ENCODE measurements at regions not wholly inside any gene's neighbourhood (a gene's known extent, or its start where the extent isn't known, plus 50 kb on each side); places are given as distances from the start of the nearest gene placed in this dataset.
A peak's percentile ranks its signal among the peaks of the same experiment; 100 is the strongest.

DNA sequence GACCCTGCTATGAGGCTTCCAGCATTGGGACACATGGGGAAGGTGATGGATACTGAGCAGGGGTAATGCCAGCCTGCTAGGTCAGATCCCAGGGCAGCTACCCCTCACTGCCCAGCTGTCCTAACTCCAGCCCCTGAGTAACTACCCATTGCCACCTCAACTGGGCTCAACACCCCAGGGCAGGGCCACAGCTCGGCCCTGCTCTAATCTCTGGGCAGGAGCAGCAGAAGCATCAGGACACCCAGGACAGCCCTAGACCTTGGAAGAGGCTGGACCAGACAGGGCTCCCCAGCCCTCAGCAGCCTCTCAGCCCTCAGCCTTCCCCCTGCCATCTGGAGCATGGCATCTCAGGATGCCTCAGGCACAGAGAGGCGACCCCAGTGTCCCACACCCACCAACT, 67.4 kb upstream of the TOP1 start:
- DNase-seq, result no peak

GRCh38 chr20:40961686-40962640, 66.7 kb upstream of the TOP1 start:
- DNase-seq, result no peak

DNA sequence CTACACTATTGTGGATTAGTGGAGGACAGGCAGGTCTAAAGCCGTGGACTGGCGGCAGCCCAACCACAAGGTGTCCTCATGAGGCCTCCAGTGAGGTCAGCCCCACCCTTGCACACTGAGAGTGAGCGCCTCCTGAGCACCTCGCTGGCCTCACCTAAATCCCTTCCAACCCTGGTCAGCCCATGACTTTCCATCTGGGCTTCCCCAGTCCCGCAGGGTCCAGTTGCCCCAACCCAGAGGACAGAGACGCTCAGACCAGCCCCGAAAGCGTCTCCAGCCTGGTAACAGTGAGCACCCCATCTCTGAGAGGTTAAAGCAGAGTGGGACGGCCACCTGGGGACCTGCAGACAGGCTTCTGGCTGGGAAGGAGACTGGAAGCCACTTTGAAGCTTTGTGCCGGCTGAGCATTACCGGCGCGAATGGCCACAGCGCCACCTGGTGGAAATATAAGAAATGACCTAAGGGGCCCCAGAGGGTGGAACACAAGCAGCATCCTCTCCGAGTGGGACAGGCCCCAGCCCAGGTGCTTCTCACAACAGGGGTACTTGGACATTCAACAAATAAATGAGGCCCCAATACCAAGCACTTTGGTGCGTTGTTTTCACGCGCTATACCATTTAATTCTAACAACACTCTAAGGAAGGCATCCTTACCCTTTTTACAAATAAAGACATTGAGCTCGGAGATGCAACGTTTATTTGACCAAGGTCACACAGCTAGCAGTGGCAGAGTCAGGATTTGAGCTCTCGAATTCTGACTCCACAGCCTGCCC, 65.7 kb upstream of the TOP1 start:
- peak; percentile 48 for DNase-seq

DNA sequence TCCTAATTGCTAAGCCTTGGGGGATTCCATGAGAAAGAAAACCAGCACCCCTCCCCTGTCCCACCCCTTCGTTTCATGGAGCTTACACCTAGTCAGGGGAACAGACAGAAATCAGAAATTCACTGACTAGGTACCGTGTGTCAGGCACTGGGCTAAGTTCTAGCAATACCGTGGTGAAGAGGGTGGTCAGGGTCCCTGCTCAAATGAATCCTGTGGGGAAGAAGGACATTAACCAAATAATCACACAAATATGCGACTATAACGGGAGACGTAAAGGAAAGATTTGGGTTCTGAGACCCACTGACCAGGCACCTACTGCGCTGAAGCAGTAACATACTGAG, 65.1 kb upstream of the TOP1 start:
- DNase-seq, result no peak

- no peak for DNase-seq
Observed at GRCh38 chr20:40965671-40966070, 63.0 kb upstream of the TOP1 start.

DNA sequence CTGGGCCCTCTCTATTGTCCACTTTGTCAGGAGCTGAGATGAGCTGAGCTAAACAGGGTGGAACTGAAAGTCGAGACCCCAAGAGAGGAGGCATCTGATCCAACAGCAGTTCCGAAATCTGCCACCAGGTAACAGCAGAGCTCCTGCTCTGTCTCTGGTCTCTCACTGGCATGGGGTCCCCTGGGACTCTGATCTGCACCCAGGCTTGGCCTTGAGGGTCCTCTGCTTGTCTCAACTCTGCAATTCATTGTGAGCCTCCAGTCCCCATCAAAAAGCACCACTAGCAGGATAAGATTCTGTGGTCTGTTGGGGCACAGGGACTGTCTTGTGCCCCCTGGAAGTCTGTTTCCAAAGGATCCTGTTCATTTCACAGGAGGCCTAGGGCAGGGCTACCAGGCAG, 62.5 kb upstream of the TOP1 start:
- no peak for DNase-seq

DNA sequence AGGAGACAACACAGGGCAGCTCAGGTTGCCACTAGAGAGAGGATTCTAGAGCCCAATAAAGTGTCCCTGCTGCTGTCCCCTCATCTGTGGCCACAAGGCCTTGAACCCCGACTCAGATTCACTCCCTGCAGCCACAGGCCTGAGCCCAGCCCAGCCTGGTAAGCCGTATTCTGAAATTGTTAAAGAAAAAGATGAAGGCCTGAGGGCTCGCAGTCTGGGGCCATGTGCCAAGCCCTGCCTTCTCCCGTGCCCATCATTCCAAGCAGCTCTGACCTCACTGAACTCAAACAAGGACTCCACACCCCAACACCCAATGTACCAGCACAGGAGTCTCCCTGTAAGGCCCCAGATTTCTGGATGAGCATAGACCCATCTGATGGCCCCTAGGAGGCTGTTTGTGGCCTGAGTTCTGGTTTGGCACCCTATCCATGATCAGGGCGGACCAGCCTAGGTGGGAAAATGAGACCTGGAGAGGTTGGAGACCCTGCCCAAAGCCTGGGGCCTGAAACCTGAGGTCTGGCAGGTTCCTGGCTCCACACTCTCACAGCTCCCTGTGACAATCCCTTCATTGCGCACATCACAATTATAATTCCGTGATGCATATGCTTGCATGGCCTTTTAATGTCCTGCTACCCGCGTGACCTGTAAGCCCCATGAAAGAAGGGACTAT, 62.0 kb upstream of the TOP1 start:
- DNase-seq, result no peak

- no peak for DNase-seq
Observed at GRCh38 chr20:40967700-40968099, 60.9 kb upstream of the TOP1 start.

DNA sequence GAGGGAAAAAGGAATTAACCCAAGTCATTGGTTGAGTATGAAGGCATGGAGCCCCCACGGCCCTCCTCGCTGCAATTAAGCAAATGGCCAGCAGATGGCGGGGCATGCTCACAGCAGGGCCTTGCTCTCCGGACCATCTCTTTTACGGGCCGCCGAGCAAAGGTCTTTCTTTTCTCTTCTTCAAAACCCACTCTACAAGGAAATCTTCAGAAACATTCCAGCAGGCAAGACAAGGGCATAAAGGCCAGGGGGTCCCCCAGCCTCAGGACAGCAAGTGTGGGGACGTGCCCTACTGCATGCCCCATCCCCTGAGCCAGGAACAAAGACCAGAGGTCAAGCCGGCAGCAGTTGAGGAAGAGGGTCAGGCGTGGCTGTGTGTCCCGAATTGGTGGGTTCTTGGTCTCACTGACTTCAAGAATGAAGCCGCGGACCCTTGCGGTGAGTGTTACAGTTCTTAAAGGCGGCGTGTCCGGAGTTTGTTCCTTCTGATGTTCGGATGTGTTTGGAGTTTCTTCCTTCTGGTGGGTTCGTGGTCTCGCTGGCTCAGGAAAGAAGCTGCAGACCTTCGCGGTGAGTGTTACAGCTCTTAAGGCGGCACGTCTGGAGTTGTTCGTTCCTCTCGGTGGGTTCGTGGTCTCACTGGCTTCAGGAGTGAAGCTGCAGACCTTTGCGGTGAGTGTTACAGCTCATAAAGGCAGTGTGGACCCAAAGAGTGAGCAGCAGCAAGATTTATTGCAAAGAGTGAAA, 59.6 kb upstream of the TOP1 start:
- peak; percentile 70 for DNase-seq

GRCh38 chr20:40970218-40970617, 58.4 kb upstream of the TOP1 start:
- DNase-seq, result no peak

DNA sequence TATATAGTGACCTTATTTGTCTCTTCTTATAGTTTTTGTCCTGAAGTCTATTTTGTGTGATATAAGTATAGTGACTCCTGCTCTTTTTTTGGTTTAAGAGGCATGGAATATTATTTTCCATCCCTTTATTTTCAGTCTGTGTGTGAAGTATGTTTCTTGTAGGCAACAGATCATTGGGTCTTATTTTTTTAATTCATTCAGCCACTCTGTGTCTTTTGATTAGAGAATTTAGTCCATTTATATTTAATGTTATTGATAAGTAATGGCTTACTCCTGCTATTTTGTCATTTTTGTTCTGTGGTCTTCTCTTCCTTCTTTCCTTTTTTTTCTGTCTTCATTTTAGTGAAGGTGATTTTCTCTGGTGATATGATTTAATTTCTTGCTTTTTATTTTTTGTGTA, 51.4 kb upstream of the TOP1 start:
- no peak for DNase-seq

DNA sequence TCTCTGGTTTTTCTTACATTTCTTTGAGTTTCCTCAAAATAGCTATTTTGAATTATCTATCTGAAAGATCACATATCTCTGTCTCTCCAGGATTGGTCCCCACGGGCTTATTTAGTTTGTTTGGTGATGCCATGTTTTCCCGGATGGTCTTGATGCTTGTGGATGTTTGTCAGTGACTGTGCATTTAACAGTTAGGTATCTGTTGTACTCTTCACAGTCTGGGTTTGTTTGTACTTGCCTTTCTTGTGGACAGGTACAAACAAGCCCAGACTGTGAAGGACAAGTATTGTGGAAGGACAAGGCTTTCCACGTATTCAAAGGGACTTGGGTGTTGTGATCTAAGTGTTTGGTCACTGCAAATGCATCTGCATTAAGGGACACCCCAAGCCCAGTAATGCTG, 49.9 kb upstream of the TOP1 start:
- no peak for DNase-seq

All from fibroblast of skin of right quadriceps (primary cell).